GM23248 (cell line): ENCODE measurements at regions not wholly inside any gene's neighbourhood (a gene's known extent, or its start where the extent isn't known, plus 50 kb on each side); places are given as distances from the start of the nearest gene placed in this dataset.

Experiments
- EZH2 ChIP-seq: fragments of 200-600 bp; sonication (generic); IDR thresholded peaks from 2 replicates; pipeline ENCODE4 v1.6.1; 2018; ENCODE audit warnings: antibody characterized with exemption, mild to moderate bottlenecking; ENCODE audit not compliant: insufficient read depth, poor library complexity, severe bottlenecking
- EZH2phosphoT487 ChIP-seq: fragments of 200-600 bp; sonication (generic); IDR thresholded peaks from 2 replicates; pipeline ENCODE4 v1.6.1; 2018; ENCODE audit warnings: antibody characterized with exemption, moderate library complexity, mild to moderate bottlenecking, low read depth; ENCODE audit not compliant: insufficient read depth

- TF ChIP-seq EZH2: no peak
- TF ChIP-seq EZH2phosphoT487: no peak
These were observed 238.2 kb upstream of the DAB2 start for GRCh38 chr5:39662945-39663344.
